Natural killer cell treated with Interleukin-12 subunit alpha and Interleukin-12 subunit beta and Interleukin-15 and Interleukin-18, amount 100 ng/mL, for 72 hours (primary cell): ENCODE measurements at regions not wholly inside any gene's neighbourhood (a gene's known extent, or its start where the extent isn't known, plus 50 kb on each side); places are given as distances from the start of the nearest gene placed in this dataset.
A peak's percentile ranks its signal among the peaks of the same experiment; 100 is the strongest.
"Not testable (repeated sequence)": the region's sequence is repeated elsewhere in the genome, so short reads cannot be mapped to it uniquely, and the experiment has no call there.

Source experiments
- ATAC-seq, 2 donors: fragments of 150-1000 bp; cut with Tn5 transposase in 1 of 2; sonication (Bioruptor Pico), chemical (Tn5 transposase) in 1 of 2; 2 replicates each; pipeline ENCODE4 v1.10.0; 2021
- DNase-seq: peaks from one replicate; pipeline ENCODE4 v3.0.0; 2022; ENCODE audit warnings: low spot score
- H3K27ac Mint-ChIP-seq, 2 donors: 1 replicate in 1 of 2; 2 replicates in 1 of 2; pipeline ENCODE4 v1.8.0; 2022; ENCODE audit warnings: mixed read lengths in 2 of 2, mild to moderate bottlenecking in 1 of 2, moderate library complexity in 1 of 2
- H3K27me3 Mint-ChIP-seq, 2 donors: 1 replicate in 1 of 2; 2 replicates in 1 of 2; pipeline ENCODE4 v1.8.0; 2022; ENCODE audit warnings: mixed read lengths in 2 of 2
- H3K36me3 Mint-ChIP-seq: one replicate; pipeline ENCODE4 v1.8.0; 2022; ENCODE audit warnings: mixed read lengths
- H3K4me1 Mint-ChIP-seq, 2 donors: 1 replicate in 1 of 2; 2 replicates in 1 of 2; pipeline ENCODE4 v1.8.0; 2022; ENCODE audit warnings: low read depth in 2 of 2, mixed read lengths in 2 of 2, mild to moderate bottlenecking in 1 of 2
- H3K4me3 Mint-ChIP-seq: one replicate; pipeline ENCODE4 v1.8.0; 2022; ENCODE audit warnings: mixed read lengths
- H3K9me3 Mint-ChIP-seq: 2 replicates; pipeline ENCODE4 v1.8.0; 2022; ENCODE audit warnings: mixed read lengths

DNA sequence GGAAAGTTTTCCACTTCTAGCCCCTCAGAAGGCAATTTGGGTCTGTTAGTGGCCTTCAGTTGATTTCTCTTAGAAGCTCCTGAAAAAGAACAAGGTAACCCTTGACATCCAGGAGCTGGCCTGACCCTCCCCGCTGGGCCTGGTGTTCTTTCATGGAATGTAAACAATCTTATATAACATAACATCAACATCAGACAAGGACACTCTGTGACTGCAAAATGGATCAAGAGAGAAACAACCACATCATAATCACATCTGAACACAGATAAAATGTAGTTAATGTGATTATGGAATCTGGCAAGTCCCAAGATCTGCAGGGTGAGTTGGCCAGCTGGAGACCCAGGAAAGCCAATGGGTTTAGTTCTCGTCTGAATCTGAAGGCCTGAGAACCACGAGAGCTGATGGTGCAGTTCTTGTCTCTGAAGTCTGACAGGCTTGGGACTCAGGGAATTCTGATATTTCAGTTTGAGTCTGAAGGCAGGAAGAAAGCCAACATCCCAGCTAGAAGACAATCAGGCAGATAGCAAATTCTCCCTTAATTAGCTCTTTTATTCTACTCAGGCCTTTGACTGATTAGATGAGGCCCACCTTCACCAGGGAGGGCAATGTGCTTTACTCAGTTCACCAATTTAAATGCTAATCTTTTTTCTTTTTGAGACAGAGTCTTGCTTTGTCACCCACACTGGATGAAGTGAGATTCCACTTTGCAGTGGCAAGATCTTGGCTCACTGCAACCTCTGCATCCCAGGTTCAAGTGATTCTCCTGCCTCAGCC, 91.4 kb upstream of the NAMPT start:
- Mint-ChIP-seq H3K4me3 (no peak overlapping the region), H3K4me1 (peaks cover 6 to 8% of the 10 kb centered on the region in 2 donors), H3K9me3 (no peaks in the 10 kb centered on the region), H3K27ac (no peak overlapping the region), H3K27me3 (peaks cover 0 to 6% of the 10 kb centered on the region in 2 donors), H3K36me3 (no peaks in the 10 kb centered on the region)
- ATAC-seq (no peak), DNase-seq (no peak)

DNA sequence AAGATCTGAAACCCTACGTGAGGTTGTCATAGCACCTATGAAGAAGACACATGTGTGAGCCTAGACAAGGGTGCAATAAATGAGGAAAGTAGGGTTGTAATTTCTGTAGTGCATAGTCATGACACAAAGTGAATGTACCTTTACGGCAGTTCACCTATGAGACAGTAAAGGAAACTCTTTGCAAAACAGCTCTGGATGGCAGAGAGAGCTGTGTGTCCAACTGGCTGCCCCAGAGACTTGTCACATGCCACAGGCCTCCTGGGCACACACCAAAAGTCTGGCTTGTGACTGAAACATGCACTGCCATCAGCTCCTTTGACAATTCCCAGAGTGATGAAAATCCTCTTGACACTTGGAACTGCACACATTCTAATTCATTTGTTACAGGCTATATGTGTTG, 90.7 kb upstream of the NAMPT start:
- Mint-ChIP-seq H3K4me1 (peaks cover 6 to 8% of the 10 kb centered on the region in 2 donors), H3K27me3 (no peaks in the 10 kb centered on the region), H3K27ac (no peak overlapping the region), H3K9me3 (no peaks in the 10 kb centered on the region), H3K4me3 (no peak overlapping the region), H3K36me3 (no peaks in the 10 kb centered on the region)
- DNase-seq (no peak), ATAC-seq (no peak)

- DNase-seq, result no peak
- ATAC-seq, result no peak
- Mint-ChIP-seq H3K4me1 (peaks cover 6 to 8% of the 10 kb centered on the region in 2 donors), H3K27me3 (no peaks in the 10 kb centered on the region), H3K4me3 (no peak overlapping the region), H3K9me3 (no peaks in the 10 kb centered on the region), H3K27ac (no peak overlapping the region), H3K36me3 (no peaks in the 10 kb centered on the region)
These were observed 89.7 kb upstream of the NAMPT start for GRCh38 chr7:106374437-106374836.

- Mint-ChIP-seq H3K4me3 (no peak overlapping the region), H3K4me1 (peaks cover 3 to 5% of the 10 kb centered on the region in 2 donors), H3K36me3 (no peaks in the 10 kb centered on the region), H3K9me3 (no peaks in the 10 kb centered on the region), H3K27ac (no peak overlapping the region), H3K27me3 (no peaks in the 10 kb centered on the region)
- DNase-seq (no peak), ATAC-seq (no peak)
These were observed 88.0 kb upstream of the NAMPT start for GRCh38 chr7:106372595-106373318.

- H3K27ac Mint-ChIP-seq, result no peak overlapping the region
- DNase-seq (no peak), ATAC-seq (no peak)
- peaks cover 0 to 3% of the 10 kb centered on the region in 2 donors for H3K27me3 Mint-ChIP-seq
- H3K4me1 Mint-ChIP-seq, result peaks cover 5 to 7% of the 10 kb centered on the region in 2 donors
- H3K4me3 Mint-ChIP-seq, result no peak overlapping the region
- no peaks in the 10 kb centered on the region for H3K9me3 Mint-ChIP-seq
- no peaks in the 10 kb centered on the region for H3K36me3 Mint-ChIP-seq
These were observed 87.3 kb upstream of the NAMPT start for GRCh38 chr7:106372126-106372525.

DNA sequence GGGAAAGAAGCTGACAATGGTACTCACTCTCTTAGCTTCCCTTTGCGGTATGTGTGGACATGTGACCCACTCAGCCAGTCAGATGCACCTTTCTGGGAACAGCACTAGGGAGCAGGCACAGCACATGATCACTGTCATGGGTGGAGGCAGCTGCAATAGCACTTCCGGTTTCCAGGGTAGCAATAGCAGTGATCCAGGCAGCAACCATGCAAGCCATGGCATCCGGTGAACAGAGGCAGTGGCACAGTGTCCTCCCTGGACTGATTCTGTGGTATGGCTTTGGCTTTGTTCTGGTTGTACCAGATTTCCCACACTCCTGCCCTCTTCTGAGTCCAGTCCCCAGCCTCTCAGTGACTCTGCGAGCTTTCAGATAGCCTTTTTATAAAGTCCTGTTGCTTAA, 86.8 kb upstream of the NAMPT start:
- DNase-seq (no peak), ATAC-seq (no peak)
- no peaks in the 10 kb centered on the region for H3K9me3 Mint-ChIP-seq
- H3K27ac Mint-ChIP-seq, result no peak overlapping the region
- no peak overlapping the region for H3K4me3 Mint-ChIP-seq
- H3K4me1 Mint-ChIP-seq, result peaks cover 10 to 11% of the 10 kb centered on the region in 2 donors
- no peaks in the 10 kb centered on the region for H3K36me3 Mint-ChIP-seq
- H3K27me3 Mint-ChIP-seq, result peaks cover 0 to 3% of the 10 kb centered on the region in 2 donors

DNA sequence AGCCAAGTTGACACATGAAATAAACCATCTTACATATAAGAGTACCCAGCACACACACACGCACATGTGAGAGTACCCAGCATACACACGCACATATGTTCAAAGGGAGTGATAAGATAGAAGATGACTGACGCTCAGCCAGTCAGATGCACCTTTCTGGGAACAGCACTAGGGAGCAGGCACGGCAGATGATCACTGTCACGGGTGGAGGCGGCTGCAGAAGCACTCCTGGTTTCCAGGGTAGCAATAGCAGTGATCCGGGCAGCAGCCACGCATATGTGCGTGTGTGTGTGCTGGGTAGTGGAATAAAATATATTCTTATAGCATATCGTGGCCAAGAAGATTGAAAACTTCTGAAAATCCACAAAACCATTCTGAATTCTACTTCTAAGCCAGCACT, 85.8 kb upstream of the NAMPT start:
- H3K4me1 Mint-ChIP-seq, result peaks cover 13 to 17% of the 10 kb centered on the region in 2 donors
- no peaks in the 10 kb centered on the region for H3K36me3 Mint-ChIP-seq

GRCh38 chr7:106369816-106370215, 85.0 kb upstream of the NAMPT start:
- H3K4me1 Mint-ChIP-seq, result peaks cover 19 to 22% of the 10 kb centered on the region in 2 donors
- no peak overlapping the region for H3K4me3 Mint-ChIP-seq
- H3K36me3 Mint-ChIP-seq, result no peaks in the 10 kb centered on the region
- no peak for ATAC-seq
- DNase-seq, result no peak
- no peak overlapping the region for H3K27ac Mint-ChIP-seq
- H3K27me3 Mint-ChIP-seq, result peaks cover 0 to 3% of the 10 kb centered on the region in 2 donors
- no peaks in the 10 kb centered on the region for H3K9me3 Mint-ChIP-seq

More for the DNA sequence above, 85.8 kb upstream of the NAMPT start:
- no peak overlapping the region for H3K27ac Mint-ChIP-seq
- H3K27me3 Mint-ChIP-seq, result peaks cover 0 to 3% of the 10 kb centered on the region in 2 donors
- DNase-seq (no peak), ATAC-seq (no peak)
- H3K9me3 Mint-ChIP-seq, result no peaks in the 10 kb centered on the region
- H3K4me3 Mint-ChIP-seq, result no peak overlapping the region

- Mint-ChIP-seq H3K4me1 (peaks cover 17 to 22% of the 10 kb centered on the region in 2 donors), H3K27ac (no peak overlapping the region), H3K27me3 (peaks cover under 1 to 3% of the 10 kb centered on the region in 2 donors), H3K4me3 (no peak overlapping the region), H3K9me3 (no peaks in the 10 kb centered on the region), H3K36me3 (no peaks in the 10 kb centered on the region)
- no peak for ATAC-seq
- DNase-seq, result no peak
These were observed 84.6 kb upstream of the NAMPT start for GRCh38 chr7:106369352-106369751.

DNA sequence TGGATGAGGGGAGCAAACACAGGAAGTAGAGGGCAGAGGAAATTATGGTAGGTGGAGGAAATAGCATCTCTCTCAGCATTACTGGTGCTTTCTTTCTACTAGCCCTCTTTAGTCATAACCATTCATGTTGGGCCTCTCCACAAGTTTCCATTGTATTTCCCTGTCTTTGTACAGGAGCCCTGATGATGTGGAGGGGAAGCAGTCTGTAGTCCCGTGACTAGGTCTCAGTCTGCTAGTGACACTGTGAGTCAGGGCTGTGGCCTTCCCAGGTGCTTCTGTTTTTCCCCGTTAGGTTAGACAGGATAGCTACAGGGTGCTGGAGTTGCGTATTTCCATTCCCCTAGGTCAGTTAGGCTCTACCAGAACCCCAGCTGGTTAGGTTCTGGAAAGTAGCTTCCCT, 82.9 kb upstream of the NAMPT start:
- no peaks in the 10 kb centered on the region for H3K9me3 Mint-ChIP-seq
- H3K4me1 Mint-ChIP-seq, result peaks cover 16 to 25% of the 10 kb centered on the region in 2 donors
- peaks cover 6 to 10% of the 10 kb centered on the region in 2 donors for H3K27me3 Mint-ChIP-seq
- H3K27ac Mint-ChIP-seq, result peak overlapping the region in 1 of 2 donors; percentile 38
- no peaks in the 10 kb centered on the region for H3K36me3 Mint-ChIP-seq
- ATAC-seq (no peak), DNase-seq (no peak)
- no peak overlapping the region for H3K4me3 Mint-ChIP-seq

- no peaks in the 10 kb centered on the region for H3K9me3 Mint-ChIP-seq
- H3K36me3 Mint-ChIP-seq, result peaks cover 5% of the 10 kb centered on the region
- no peak for ATAC-seq
- H3K27ac Mint-ChIP-seq, result peak overlapping the region in 1 of 2 donors; percentile 38
- H3K4me3 Mint-ChIP-seq, result no peak overlapping the region
- no peak for DNase-seq
- H3K4me1 Mint-ChIP-seq, result peaks cover 16 to 25% of the 10 kb centered on the region in 2 donors
- H3K27me3 Mint-ChIP-seq, result peaks cover 11 to 16% of the 10 kb centered on the region in 2 donors
These were observed 82.2 kb upstream of the NAMPT start for GRCh38 chr7:106367018-106367420.

- Mint-ChIP-seq H3K4me3 (peak overlapping the region; percentile 49), H3K4me1 (peaks cover 16 to 32% of the 10 kb centered on the region in 2 donors), H3K36me3 (peaks cover 21% of the 10 kb centered on the region), H3K9me3 (peaks cover 8% of the 10 kb centered on the region), H3K27ac (peak overlapping the region; percentile 48 to 66), H3K27me3 (peaks cover 25 to 27% of the 10 kb centered on the region in 2 donors)
- no peak for DNase-seq
- ATAC-seq, result peak; percentile 88 to 92
These were observed 80.6 kb upstream of the NAMPT start for GRCh38 chr7:106365252-106366005.

DNA sequence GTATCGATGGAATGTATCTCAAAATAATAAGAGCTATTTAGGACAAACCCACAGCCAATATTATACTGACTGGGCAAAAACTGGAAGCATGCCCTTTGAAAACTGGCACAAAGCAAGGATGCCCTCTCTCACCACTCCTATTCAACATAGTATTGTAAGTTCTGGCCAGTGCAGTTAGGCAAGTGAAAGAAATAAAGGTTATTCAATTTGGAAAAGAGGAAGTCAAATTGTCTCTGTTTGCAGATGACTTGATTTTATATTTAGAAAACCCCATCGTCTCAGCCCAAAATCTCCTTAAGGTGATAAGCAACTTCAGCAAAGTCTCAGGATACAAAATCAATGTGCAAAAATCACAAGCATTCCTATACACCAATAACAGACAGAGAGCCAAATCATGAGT, 77.7 kb upstream of the NAMPT start:
- H3K27ac Mint-ChIP-seq, result peak overlapping the region in 1 of 2 donors; percentile 68
- H3K4me3 Mint-ChIP-seq, DNase-seq, ATAC-seq: not testable (repeated sequence)
- peaks cover 20% of the 10 kb centered on the region for H3K9me3 Mint-ChIP-seq
- peaks cover 29 to 34% of the 10 kb centered on the region in 2 donors for H3K27me3 Mint-ChIP-seq
- peaks cover 31% of the 10 kb centered on the region for H3K36me3 Mint-ChIP-seq
- peaks cover 20 to 41% of the 10 kb centered on the region in 2 donors for H3K4me1 Mint-ChIP-seq
